C4-2B (cell line): ENCODE measurements at regions not wholly inside any gene's neighbourhood (a gene's known extent, or its start where the extent isn't known, plus 50 kb on each side); places are given as distances from the start of the nearest gene placed in this dataset.
A peak's percentile ranks its signal among the peaks of the same experiment; 100 is the strongest.
"Not testable (repeated sequence)": the region's sequence is repeated elsewhere in the genome, so short reads cannot be mapped to it uniquely, and the experiment has no call there.

Experiments
- H3K27ac ChIP-seq: fragments of 450-650 bp; 2 replicates; pipeline ENCODE4 v1.5.1; 2017
- CTCF ChIP-seq: fragments of 450-650 bp; conservative IDR thresholded peaks from 2 replicates; pipeline ENCODE4 v1.5.1; 2017; ENCODE audit warnings: mild to moderate bottlenecking
- ZFX ChIP-seq: fragments of 450-650 bp; IDR thresholded peaks from 2 replicates; pipeline ENCODE4 v1.6.1; 2017

GRCh38 chr7:84908196-84908793, 278.6 kb downstream of the SEMA3D start:
- H3K27ac ChIP-seq = no peak overlapping the region
- no peak for TF ChIP-seq ZFX
- no peak for TF ChIP-seq CTCF

DNA sequence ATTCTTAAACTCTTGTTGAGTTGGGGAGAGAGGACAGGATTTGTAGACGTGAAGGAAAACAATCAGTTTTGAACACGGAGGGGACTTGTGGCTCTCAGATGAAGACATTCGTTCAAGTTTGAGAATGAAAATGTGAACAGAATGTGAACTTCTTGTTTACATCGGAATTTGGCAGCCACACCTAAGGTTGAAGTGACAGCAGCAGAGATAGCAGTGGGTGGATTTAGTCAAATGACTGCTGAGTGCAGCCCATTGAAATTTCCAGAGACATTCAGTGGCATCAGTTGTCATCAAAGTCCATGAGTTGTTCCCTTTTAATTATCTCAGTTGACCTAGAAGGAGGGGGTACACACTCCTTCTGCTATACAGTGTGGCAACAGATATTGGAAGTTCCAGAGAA, 280.0 kb downstream of the SEMA3D start:
- TF ChIP-seq CTCF (no peak), ZFX (no peak)
- no peak overlapping the region for H3K27ac ChIP-seq

DNA sequence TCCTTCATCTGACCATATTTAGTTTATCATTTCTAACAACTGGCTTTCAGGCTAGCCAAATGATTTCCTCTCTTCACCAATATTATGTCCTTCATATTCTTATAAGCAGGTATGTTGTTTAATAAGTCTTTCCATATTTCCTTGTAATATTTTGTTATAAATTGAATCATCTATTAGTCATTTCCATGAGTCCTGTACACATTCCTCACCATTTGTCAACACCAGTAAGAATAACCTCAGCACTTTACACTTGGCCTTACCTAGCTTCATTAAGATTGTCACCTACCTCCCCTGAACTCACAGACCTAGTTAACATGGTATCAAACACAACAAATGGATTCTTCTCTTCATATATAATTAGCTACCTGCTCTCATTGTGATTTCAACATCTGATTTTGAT, 282.3 kb downstream of the SEMA3D start:
- no peak overlapping the region for H3K27ac ChIP-seq
- TF ChIP-seq CTCF = no peak
- TF ChIP-seq ZFX = no peak

DNA sequence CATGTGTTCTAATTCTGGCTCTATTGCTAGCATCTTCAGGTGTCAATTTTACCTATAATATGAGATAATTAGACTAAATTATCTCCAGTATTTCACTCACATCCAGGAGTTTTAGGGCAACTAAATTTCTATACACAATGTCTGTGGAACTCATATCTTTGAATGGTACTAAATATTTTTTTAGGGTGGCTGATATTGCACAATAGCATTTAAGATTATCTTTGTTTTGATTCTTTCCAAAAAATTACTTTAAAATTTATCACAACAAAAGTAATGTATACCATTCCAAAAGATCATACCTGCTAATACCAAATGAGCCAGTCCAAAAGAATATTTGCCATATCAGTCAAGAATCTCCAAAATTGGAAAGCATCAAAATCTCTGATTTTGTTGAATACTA, 285.5 kb downstream of the SEMA3D start:
- no peak overlapping the region for H3K27ac ChIP-seq
- no peak for TF ChIP-seq CTCF
- TF ChIP-seq ZFX = no peak

GRCh38 chr7:84900215-84900614, 286.6 kb downstream of the SEMA3D start:
- H3K27ac ChIP-seq = no peak overlapping the region
- TF ChIP-seq CTCF = no peak
- TF ChIP-seq ZFX = no peak

GRCh38 chr7:84895563-84895962, 291.3 kb downstream of the SEMA3D start:
- TF ChIP-seq CTCF = no peak
- no peak for TF ChIP-seq ZFX
- H3K27ac ChIP-seq = no peak overlapping the region

DNA sequence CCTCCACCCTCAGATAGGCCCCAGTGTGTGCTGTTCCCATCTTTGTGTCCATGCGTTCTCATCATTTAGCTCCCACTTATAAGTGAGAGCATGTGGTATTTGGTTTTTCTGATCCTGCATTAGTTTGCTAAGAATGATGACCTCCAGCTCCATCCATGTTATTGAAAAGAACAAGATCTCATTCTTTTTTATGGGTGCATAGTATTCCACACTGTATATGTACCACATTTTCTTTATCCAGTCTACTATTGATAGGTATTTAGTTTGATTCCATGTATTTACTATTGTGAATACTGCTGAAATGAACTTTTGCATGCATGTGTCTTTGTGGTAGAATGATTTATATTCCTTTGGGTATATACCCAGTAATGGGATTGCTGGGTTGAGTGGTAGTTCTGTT, 303.3 kb downstream of the SEMA3D start:
- not testable (repeated sequence) for H3K27ac ChIP-seq

GRCh38 chr7:84880326-84880997, 306.4 kb downstream of the SEMA3D start:
- peak; percentile 75 for TF ChIP-seq ZFX
- peak overlapping the region; percentile 84 for H3K27ac ChIP-seq
